D341Med (cell line): ENCODE measurements at regions not wholly inside any gene's neighbourhood (a gene's known extent, or its start where the extent isn't known, plus 50 kb on each side); places are given as distances from the start of the nearest gene placed in this dataset.

Experiments
- DNase-seq: peaks from one replicate; pipeline ENCODE4 v3.0.0; 2012; ENCODE audit warnings: low spot score

DNA sequence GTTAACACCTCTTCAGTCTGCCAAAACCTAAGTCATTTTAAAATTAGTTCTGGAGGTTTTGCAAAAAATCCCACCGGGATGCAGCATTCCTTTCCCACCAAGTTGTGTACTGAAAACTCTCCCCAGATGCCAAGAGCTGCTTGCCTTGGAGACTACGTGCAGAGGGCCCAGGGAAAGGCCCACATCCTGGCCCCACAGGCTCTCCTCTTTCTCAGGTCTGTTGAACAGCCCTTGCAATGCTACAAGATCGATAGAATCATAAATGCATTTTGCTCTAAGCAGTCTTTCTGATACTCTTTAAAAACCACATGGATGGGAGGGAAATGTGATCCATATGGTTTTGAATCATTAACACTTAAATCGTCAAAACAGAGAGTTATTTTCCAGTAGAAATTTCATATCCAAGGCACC is 126.7 kb upstream of the ZMIZ1 start:
- DNase-seq, result no peak

DNA sequence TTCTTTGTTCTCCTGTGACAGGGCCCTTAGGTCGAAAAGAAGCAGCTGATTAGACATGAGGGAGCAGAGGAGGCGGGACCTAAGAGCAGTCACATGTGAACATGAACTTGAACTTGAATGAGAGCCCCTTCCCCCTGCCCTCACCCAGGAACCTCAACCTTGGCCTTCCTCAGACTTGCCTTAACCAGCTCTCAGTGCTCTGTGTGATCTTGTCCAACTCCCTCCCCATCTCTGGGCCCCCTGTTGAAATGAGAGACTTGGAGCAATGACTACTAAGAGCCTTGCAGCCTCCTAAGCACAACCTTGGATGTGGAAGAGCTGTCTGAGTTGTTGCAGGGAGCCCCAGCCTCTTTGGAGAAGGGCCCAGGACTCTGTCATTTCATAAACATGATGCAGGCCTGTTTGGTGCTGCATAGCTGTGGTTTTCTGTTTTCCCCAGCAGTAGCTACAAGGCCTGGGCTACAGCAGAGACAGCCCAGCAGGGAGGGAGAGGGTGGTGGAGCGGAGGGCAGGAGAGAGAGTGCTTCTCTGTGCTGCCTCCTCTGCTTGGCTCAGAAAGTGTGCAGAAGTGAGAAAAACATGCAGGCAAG is 123.9 kb upstream of the ZMIZ1 start:
- DNase-seq, result no peak

DNA sequence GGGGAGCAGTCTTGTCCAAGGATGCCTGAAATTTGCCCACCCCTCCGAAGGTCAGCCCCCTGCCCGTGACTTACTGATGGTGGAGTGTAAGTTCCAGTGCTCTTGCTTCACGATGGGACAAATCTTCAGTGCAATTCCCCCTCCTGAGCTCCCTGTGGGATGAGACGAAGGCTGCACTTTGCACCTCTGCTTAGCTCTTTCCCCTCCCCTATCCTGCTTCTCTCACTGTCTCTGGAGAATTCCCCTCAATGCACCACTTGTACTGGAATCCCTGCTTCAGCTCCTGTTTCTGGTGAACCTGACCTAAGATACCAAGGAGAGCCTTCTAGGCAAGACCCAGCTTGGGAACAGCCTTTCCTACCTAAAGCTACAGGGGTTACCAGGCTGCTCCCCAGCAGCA is 122.9 kb upstream of the ZMIZ1 start:
- DNase-seq, result no peak

DNA sequence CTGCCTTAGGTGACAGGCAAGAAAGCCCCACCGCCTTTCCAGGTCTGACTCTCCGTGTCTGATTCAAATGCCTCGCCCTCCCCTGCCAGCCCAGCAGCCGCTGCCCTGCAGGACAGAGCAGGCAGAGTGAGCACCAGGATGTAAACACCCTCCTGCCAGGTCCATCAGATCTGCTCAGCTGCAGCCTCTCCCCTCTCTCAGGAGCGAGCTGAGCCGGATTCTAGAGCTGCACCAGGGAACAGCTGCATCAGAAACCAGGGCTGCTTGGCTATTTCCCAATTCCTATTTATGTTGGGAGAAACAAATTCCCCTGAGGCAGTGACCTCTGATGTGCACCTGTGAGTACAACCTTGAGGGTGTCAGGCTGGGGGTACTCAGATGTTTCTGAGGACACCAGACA is 121.5 kb upstream of the ZMIZ1 start:
- DNase-seq, result no peak

DNA sequence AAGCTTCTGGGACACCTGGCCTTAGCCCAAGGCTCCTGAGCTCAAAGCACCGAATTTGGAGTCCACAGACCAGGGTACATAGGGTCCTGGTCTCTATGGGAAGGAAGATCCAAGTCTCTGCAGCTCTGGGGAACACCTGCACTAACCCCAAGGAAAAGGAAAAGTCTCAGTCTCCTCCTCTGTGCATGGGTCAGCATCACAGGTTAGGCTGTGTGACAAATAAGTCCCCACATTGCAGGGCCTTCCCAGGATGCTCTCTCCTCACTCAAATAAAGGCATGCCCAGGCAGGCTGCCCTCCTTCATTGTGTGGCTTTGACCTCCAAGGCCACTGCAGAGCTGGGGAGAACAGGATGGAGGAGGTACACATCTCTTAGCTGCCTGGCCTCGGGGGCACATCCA is 121.0 kb upstream of the ZMIZ1 start:
- DNase-seq, result no peak

DNA sequence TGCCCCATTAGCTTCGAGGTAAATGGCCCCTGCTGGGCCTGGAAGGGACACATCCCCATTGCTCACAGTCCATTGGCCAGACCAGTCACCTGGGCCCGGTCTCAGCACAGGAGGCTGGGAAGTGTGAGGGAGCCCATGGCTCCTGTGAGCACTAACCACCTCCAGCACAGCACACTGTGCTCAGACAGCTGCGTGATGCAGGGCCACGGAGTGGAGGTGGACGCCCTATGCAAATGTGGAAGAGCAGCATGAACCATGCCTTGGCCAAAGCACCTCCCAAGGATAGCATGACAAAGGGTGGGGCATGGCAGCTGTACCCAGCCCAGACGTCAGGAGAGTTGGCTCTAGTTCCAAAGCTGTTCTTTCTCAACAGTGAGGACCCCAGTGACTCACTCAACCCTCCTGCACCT is 120.1 kb upstream of the ZMIZ1 start:
- DNase-seq, result no peak

DNA sequence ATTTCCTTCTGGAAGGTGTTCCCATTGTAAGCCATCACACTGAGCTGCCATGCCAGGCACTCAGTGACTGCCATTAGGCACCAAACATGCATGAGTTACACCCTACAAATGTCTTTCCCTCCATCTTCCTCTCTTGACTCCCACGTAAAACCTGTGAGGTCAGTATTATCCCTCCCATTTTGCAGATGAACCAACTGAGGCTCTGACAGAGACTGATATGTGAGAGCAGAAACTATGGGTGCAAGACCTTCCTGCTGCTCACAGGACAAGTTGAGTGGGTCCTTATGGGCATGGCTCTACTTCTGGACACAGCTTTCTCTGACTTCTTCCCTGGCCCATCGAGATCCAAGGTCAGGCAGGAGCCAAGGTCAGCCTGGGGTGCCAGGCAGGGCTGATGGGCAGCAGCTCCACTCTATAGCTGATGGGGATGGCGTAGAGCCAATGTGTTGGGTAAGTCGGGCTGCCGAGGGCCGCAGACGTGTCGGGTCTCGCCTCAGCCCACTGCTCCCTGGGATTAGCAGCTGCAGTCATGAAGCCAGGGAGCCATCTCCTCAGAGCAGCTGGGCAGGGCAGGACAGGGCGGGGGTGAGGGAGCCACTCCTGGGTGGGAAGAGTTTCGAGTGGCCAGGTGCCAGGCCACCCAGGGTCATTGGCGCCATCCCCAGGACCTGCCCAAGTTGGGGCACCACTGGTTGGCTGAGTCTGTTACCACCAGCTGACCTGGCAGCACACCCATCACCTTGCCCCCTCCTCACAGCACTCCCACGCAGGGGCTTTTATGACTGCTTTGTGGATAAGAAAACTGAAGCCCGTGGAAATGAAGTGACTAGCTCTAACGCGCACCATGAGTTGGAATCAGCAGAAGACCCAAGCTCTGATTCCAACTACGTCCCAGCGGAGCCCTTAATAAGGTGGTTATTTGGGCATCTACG is 117.8 kb upstream of the ZMIZ1 start:
- no peak for DNase-seq

DNA sequence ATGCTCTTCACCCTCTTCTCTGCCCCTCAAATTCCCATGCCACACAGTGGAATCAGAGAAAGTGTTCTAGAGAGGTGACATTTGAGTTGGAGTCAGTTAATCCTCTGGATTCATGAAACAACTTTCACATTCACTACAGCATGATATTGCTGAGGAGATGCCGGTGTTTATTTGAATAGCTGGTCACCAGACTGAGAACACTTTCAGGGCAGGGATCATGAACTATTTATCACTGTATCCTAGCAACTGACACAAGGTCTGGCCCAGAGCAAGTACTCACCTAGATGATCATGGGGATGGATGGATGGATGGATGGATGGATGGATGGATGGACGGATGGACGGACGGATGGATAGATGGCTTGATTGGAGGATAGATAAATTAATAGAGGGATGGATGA is 116.7 kb upstream of the ZMIZ1 start:
- no peak for DNase-seq

DNA sequence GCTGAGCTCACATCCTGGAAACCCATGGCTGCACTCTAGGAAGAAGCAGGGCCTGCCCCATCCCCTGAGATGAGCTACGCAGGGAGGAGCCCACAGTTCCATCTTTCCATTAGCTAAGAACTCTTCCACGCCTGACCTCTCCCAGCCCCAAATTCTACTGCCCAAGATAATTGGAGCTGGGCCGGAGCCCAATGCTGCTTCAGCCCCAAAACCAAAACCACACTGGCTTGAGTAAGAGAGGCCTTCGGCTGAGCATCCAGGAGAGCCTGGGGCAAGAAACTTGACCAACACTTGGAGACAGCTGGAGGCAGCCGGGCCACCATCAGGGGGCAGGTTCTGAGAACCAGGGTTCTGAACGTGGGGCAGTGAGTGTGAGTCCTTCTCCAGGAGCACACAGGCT is 116.1 kb upstream of the ZMIZ1 start:
- DNase-seq, result no peak

DNA sequence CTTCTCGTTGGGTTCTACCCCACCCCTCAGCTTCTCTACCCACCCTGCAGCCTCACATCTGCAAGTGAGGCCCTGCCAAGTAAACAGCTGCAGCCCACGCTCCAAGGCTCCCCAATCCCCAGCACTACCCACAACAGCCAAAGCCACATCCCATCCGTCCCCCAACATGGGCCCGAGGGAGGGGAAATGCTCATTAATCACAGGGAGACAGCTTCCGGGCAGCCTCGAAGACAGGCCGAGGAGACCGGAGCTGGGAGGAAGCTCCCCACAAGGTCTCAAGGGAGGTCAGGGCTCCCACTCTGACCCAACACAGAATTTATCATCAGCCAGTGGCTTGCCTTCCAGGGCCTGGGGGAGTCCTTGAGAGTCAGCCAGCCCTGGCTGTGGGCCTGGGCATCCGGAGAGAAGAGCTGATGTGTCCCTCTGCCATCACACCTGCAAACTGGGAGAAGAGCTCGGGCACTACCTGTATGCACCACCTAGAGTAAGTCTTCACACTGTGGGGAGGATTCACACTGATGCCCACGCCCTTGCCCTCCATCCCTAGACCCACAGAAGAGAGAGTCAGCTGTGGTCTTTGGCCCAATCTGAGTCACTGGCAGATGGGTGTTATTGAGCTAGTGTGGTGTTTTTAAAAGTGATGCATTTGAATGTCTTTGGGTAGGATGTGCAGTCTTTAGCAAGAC is 115.5 kb upstream of the ZMIZ1 start:
- DNase-seq, result no peak

DNA sequence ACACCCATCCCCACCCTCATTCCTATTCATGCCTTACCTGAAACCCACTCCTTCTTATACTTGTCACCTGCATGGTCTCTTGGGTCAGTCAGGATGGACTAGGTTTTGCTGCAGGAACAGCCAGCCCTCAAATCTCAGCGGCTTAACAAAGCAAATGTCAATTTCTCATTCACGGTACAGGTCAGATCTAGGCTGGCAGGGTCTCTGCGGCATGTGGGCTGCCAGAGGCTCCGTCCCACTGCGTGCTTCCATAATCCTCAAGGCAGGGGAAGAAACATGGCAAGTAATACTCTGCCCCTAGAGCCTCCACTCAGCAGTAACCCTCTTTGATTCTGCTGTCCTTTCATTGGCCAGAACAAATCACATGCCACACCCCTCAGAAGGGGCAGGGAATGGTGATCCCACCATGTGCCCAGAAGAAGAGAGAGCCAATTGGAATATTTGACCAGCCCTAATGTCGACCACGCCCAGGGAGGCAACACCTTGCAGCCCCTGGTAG is 114.9 kb upstream of the ZMIZ1 start:
- DNase-seq, result no peak

DNA sequence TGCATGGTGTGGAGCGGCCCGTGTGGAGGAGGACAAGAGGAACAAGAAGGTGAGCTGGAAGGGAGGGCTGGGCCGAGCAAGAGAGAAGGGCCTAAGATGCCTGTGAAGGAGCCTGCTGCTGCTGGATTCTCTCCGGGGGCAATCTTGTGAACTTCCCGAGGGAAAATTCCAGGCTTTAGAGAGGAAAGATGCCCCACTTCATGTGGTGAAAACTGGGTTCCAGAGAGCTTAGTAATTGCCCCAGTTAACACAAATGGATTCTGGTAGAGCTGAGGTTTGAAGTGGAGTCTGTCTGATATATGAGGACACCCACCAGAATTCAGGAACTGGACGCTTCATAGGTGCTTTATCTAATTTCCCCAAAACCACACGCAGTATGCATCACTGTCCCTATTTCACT is 114.1 kb upstream of the ZMIZ1 start:
- DNase-seq, result no peak

DNA sequence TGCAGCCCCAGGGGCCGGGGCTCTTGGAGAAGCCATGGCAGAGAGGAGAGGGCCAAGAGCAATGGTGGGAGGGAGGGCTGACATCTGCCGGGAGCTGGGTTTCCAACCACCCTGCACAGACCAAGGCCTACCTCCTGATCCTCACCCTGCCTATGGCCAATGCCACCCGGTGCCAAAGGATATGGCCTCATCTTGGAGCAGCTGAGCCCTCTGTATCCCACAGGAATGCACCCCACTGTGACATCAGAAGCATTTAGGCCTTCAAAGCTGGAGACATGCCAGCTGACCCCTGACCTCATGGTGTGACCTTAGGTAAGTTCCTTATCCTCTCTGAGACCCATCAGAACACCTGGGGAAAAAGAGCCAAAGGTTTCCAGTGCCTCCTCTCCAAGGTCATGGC is 113.6 kb upstream of the ZMIZ1 start:
- DNase-seq, result no peak

DNA sequence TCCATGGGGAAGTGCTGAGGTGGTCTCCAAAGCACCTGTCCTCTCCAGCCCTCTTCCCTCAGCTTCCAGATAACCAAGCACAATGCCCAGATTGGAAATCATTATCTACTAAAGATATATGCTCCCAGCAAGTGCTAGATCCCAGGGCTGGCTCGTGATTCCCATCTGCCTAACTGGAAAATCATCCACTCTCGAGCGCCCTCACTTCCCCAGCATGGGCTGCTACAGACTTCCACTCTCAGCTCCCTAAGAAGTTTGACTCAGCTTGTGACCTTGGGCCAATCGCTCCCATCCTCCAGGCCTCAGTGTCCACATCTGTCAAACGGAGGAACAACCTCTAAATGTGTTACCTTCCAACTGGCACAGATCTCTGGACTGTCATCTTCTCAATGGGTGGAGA is 112.4 kb upstream of the ZMIZ1 start:
- no peak for DNase-seq

DNA sequence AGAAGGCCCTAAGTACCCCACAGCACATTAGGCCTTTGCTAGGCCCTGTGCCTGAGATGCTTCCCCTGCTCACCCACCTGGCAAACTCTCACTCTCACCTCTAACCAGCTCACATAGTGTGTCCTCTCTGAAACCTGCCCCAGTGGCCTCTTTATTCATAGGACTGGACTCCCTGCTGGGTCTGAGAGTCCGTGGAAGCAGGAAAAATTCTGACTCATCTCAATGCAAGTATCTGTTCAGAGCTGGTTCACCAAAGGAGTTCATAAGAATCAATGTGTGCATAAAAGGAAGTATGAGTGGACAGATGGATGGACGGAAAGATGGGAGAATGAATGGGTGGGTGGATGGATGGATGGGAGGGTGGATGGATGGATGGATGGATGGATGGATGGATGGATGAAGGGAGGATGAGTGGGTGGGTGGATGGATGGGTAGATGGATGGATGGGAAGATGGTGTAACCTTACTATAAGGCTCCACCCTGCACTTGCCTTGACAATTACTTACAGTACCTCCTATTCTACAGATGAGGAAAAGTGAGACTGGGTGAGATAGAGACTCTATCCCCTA is 111.2 kb upstream of the ZMIZ1 start:
- DNase-seq, result no peak

DNA sequence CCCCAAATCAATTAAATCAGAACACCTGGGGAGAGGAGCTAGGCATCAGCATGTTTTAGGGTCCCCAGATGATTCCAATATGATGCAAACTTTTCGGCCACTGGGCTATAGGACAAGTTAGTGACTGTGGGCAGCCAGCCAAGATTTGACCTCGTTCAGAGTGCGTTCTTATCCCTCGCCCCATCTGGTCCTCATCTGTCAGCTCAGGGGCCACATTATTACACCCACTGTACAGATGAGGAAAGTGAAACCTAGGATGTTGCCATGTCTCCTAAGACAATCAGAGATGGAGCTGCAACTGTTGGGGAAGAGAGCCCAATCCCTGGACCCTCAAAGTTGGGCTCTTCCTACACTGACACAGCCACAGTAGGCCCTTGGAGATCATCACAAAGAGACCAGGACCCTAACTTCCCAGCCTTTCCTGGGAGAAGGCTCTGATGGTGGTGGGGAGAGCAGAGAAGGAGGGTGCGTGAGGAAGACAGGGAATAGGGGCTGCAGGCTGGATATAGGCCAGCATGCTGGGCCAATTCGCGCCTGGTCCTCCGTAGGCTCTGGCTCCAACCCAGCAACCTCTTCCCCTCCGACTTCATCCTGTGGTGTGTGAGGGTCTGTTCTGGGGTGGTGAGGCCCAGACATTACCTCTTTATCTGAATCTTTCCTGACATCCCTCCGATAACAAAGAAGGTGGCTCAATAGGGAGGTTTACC is 109.4 kb upstream of the ZMIZ1 start:
- DNase-seq, result no peak

DNA sequence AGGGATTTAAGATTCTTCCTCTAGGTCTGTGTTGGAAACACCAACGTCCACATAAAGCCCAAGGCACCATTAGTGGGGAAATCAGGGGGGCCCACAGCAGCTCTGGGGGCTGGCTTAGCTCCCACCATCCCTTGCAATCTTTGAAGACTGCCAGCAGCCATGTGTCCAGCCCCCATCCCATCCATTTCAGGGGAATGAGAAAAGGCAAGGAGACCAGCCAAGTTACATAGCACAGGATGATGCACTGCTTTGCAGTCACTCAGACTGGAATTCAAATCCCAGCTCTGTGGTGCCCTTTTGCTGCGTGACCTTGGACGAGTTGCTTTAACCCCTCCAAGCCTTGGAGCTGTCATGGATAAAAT is 108.9 kb upstream of the ZMIZ1 start:
- DNase-seq, result no peak

DNA sequence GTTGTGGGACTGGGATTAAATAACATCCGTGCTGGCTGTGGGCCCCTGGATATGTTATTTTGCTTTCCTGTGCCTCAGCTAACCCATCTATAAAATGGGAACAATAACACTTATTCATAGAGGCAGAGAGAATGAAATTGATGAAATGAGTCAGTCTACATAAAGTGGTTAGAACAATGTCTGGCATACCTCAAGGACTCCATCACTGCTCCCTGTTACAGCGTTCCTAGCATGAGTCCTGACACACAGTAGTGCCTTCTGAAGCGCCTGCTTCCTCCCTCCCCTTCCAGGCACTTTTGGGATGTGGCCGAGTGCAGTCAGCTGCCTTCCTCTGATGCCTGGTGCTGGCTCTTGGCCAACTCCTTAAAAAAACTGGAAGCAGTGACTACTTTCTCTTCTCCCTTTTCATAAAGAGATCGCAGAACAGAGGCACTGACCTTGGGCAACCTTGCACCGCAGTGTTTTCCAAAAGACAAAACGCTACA is 108.4 kb upstream of the ZMIZ1 start:
- no peak for DNase-seq

DNA sequence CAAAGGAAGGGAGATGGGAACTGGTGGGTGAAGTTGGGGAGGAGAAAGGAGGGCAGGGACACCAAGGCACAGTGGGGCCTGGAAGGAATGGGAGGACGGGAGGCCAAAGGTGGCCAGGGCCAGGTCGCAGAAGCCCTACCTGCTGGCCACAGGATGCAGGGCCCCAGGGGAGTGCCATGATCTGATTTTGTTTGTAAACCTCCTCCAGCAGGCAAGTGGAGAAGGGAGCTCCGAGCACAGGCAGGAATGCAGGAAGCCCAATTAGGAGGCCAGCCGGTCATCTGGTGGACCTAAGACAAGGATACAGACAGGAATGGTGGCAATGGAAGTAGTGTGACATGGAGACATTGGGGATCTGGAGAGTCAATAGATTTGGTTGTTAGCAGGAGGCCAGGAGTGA is 107.0 kb upstream of the ZMIZ1 start:
- no peak for DNase-seq

DNA sequence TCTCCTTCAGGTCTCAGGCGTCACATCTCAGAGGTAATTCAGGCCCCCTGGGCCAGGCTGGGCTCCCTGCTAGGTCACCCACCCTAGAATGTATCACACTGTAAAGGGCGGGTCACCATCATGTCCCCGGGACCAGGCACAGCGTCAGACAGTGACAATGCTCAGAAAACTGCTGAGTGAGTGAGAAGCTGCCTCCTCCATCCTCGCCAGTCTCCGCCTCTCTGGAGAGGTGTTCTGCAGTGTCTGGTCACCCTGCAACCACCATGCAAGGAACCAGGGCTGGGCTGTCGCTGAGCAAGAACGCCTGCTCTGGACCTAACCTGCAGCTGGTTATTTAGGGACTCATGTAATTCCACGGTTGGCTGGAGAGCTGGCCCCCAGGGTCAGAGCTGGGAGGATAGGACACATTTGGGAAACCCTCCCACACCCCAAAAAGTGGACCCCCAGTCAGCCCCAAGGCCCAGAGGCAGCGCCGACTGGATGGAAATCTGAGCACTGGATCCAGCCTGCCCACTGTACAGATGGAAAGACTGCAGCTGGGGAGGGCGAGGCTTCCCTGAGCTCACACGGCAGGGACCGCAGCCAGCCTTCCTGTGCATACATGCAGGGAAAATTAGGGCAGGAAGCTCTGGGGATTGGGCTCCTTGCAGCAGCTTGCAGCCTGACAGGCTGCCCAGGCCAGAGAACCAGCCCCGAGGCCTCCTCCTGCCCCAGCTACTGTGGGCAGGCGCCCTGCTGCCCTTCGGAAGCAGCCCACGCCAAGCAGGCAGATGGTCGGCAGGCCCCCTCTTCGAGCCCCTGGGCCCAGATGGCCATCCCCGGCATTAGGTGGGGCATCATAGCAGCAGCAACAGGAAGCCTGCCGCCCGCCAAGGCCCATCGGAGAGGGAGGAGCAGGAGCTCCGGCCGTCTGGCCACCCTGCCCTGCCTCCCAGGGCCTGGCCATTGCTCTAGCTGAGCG is 105.4 kb upstream of the ZMIZ1 start:
- no peak for DNase-seq
